GM12878 (cell line): ENCODE measurements at regions not wholly inside any gene's neighbourhood (a gene's known extent, or its start where the extent isn't known, plus 50 kb on each side); places are given as distances from the start of the nearest gene placed in this dataset.
"Not testable (repeated sequence)": the region's sequence is repeated elsewhere in the genome, so short reads cannot be mapped to it uniquely, and the experiment has no call there.

ENCODE experiments used
- ATAC-seq: fragments of 200-7000 bp; cut with Tn5 transposase; 3 replicates; pipeline ENCODE4 v1.9.1; 2020; ENCODE audit warnings: mild to moderate bottlenecking, moderate library complexity
- BruUV-seq: library from RNA; stranded (reverse); fragments of 400-500 nt; replicated peaks from 2 replicates; lab custom pipeline; 2021; lab: Mats Ljungman, UMichigan
- CTCF ChIA-PET: fragments of 300-600 bp; sonication (Branson Sonifier 250); formaldehyde crosslinking; extraction: SDS; loops from one replicate; lab custom pipeline; 2021; ENCODE audit warnings: inconsistent platforms; lab: Yijun Ruan, JAX
- POLR2A ChIA-PET: fragments of 350-600 bp; formaldehyde crosslinking; extraction: SDS; loops from one replicate; lab custom pipeline; 2021; ENCODE audit warnings: inconsistent platforms; lab: Charles Lee
- RAD21 ChIA-PET: fragments of 300-600 bp; sonication (Branson Sonifier 250); formaldehyde crosslinking; loops from one replicate; lab custom pipeline; 2023; ENCODE audit warnings: antibody characterized with exemption; ENCODE audit not compliant: unreplicated experiment; lab: Charles Lee
- SMC1A ChIA-PET: fragments of 300-600 bp; sonication (Branson Sonifier 250); formaldehyde crosslinking; loops from one replicate; lab custom pipeline; 2023; ENCODE audit not compliant: unreplicated experiment, uncharacterized antibody; lab: Charles Lee
- DNase-seq: peaks from one replicate; pipeline ENCODE4 v3.0.0-alpha.2; 2011; ENCODE audit warnings: low read depth, low spot score
- FAIRE-seq: peaks from 3 replicates; lab custom pipeline; 2011; peaks lifted over from hg19 to GRCh38; lab: Jason Lieb, UNC
- H2AFZ ChIP-seq: 2 replicates; pipeline ENCODE4 v1.6.0; 2011; ENCODE audit warnings: low read depth, low read length, control low read depth; ENCODE audit not compliant: control insufficient read depth
- H3K27ac ChIP-seq: 2 replicates; pipeline ENCODE4 v1.5.1; 2011; ENCODE audit warnings: control low read depth; ENCODE audit not compliant: control insufficient read depth, insufficient read depth
- H3K27me3 ChIP-seq, 2 experiments: replicated peaks in 1 of 2; 2 replicates each; pipeline versions ENCODE4 v1.6.0 to v1.6.1; 2011; ENCODE audit warnings: low read length in 1 of 2; ENCODE audit not compliant: control insufficient read depth in 2 of 2, insufficient read depth in 2 of 2
- H3K36me3 ChIP-seq, 2 experiments: 2 replicates each; pipeline ENCODE4 v1.5.1; 2011; ENCODE audit warnings: low read length in 1 of 2; ENCODE audit not compliant: control insufficient read depth in 2 of 2, insufficient read depth in 2 of 2
- H3K4me1 ChIP-seq: 2 replicates; pipeline ENCODE4 v1.6.1; 2011; ENCODE audit warnings: mild to moderate bottlenecking, low read length, moderate library complexity, mixed read lengths; ENCODE audit not compliant: control insufficient read depth, insufficient read depth
- H3K4me2 ChIP-seq: 2 replicates; pipeline ENCODE4 v1.6.0; 2011; ENCODE audit warnings: control low read depth; ENCODE audit not compliant: control insufficient read depth, insufficient read depth
- H3K4me3 ChIP-seq: fragments of 200-600 bp; sonication (generic); 2 replicates; pipeline ENCODE4 v1.5.1; 2016
- H3K79me2 ChIP-seq: 2 replicates; pipeline ENCODE4 v1.6.0; 2011; ENCODE audit warnings: low read length; ENCODE audit not compliant: control insufficient read depth, insufficient read depth
- H3K9ac ChIP-seq: 2 replicates; pipeline ENCODE4 v1.8.0; 2011; ENCODE audit warnings: low read length, control low read depth, mixed read lengths; ENCODE audit not compliant: control insufficient read depth, insufficient read depth
- H3K9me3 ChIP-seq: replicated peaks from 3 replicates; pipeline ENCODE4 v1.5.1; 2011; ENCODE audit warnings: mild to moderate bottlenecking, low read length; ENCODE audit not compliant: control insufficient read depth, insufficient read depth
- H4K20me1 ChIP-seq: 2 replicates; pipeline ENCODE4 v1.6.0; 2011; ENCODE audit not compliant: control insufficient read depth, insufficient read depth
- POLR2AphosphoS5 ChIP-seq: IDR thresholded peaks from 2 replicates; pipeline ENCODE4 v1.6.1; 2011; ENCODE audit warnings: mild to moderate bottlenecking, low read length, inconsistent platforms
- WGBS: methylation state at CpG from one replicate; pipeline ENCODE4 v1.1.6; 2016; ENCODE audit warnings: low lambda C conversion rate; ENCODE audit not compliant: insufficient replicate concordance, insufficient coverage; ENCODE audit errors: missing lambda C conversion rate; 5-methylcytosine and 5-hydroxymethylcytosine counted together
- in situ Hi-C: fragments of 300-500 bp; cut with MboI; formaldehyde crosslinking; loops from 9 replicates; pipeline ENCODE4 v1.14.3; 2018; ENCODE audit warnings: mixed read lengths
- intact Hi-C: fragments of 100-400 bp; cut with micrococcal nuclease; formaldehyde crosslinking; loops from one replicate; pipeline ENCODE4 v1.14.2; 2022; ENCODE audit not compliant: unreplicated experiment

DNA sequence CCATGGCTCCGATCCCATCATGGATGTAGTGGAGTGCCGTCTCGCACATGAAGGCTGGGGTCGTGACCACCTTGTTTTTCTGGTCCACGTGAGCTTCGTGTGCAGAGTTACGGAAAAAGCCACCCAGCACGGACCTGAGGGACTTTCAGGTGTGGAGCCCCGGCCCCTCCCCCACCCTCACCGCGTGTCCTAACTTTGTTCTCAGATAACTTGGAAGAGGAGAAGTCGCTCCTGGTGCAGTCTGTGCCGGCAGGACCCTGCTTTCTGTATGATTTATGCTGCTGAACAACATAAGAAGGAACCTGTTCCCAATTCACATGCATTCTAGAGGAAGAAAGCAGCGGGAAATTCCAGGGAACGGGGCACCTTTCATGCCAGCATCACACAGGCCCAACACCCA lies 5404.2 kb upstream of the TPTE start:
- BruUV-seq, result TSS peak; percentile 91
- SMC1A ChIA-PET, DNase-seq, H3K9ac ChIP-seq, H3K4me3 ChIP-seq, H3K9me3 ChIP-seq, H3K4me2 ChIP-seq, H3K4me1 ChIP-seq, POLR2A ChIA-PET, H4K20me1 ChIP-seq, H3K36me3 ChIP-seq, H3K79me2 ChIP-seq, RAD21 ChIA-PET, H2AFZ ChIP-seq, intact Hi-C loops, FAIRE-seq, in situ Hi-C loops, H3K27me3 ChIP-seq, CTCF ChIA-PET: not testable (repeated sequence)
- 0% methylated on average over 5 of the region's 15 CpGs for WGBS
- peak overlapping the region; percentile 55; the same call in 1 of the 2 replicates for H3K27ac ChIP-seq
- ATAC-seq, result peak; percentile 1; the same call in 2 of the 3 replicates

DNA sequence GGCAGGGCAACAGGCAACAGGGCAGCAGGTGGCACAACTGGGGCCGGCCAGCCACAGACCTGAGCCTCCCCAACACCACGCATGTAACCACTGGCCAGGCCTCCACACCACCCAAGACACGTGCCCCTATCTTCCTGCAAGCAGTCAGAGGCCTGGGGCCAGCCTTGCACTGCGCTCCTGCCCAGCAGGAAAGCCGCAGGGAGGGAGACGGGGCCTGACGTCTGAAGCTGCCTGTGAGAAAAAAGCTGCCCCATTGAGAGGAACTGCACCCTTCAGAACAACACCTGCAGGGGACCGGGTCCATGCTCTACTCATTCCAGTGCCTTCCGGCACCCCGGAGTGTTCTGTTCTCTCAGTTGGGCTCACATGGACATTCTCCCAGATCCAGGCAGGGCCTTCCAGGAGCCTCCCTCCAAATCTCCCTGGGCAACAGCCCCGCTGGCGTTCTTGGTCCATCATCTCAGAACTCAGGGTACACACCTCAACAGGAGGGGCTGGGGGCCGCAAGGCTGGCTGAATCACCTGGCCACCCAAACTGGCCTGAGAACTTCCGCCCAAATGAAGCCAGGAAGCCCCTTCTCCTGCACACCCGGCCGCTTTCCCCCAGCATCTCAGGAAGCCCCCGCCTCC lies 5403.6 kb upstream of the TPTE start:
- H2AFZ ChIP-seq, DNase-seq, in situ Hi-C loops, RAD21 ChIA-PET, H3K4me1 ChIP-seq, H3K79me2 ChIP-seq, H3K36me3 ChIP-seq, H4K20me1 ChIP-seq, POLR2A ChIA-PET, FAIRE-seq, intact Hi-C loops, H3K27me3 ChIP-seq, H3K9me3 ChIP-seq, CTCF ChIA-PET, SMC1A ChIA-PET: not testable (repeated sequence)
- peak; percentile 30; the same call in 1 of the 2 replicates for TF ChIP-seq POLR2AphosphoS5
- peak overlapping the region; percentile 48; the same call in 1 of the 2 replicates for H3K9ac ChIP-seq
- peak overlapping the region; percentile 32; the same call in 1 of the 2 replicates for H3K4me3 ChIP-seq
- 0% methylated on average over 8 of the region's 17 CpGs for WGBS
- TSS peak; percentile 91 for BruUV-seq
- peak overlapping the region; percentile 78 for H3K27ac ChIP-seq
- peak; percentile 44 for ATAC-seq
- H3K4me2 ChIP-seq, result peak overlapping the region; percentile 60; the same call in 1 of the 2 replicates

DNA sequence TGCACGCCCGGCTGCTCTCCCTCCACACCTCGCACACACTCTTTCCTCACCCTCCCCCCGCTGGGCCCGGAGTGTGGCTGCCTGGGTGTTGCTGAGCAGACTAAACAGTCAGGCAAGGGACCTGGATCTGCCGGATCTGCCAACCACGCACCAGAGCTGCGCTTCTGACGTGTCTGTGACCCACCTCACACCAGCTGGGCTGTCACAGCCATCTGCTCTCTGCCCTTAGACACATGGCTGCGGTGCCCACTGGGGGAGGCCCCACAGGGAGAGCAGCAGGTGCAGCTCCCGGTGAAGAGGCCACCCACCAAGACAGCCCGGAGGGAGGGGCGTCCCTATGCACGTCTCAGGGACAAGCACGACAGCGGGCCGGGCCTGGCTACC lies 5403.1 kb upstream of the TPTE start:
- intact Hi-C loops, SMC1A ChIA-PET, H3K36me3 ChIP-seq, BruUV-seq, H4K20me1 ChIP-seq, H3K9me3 ChIP-seq, POLR2A ChIA-PET, RAD21 ChIA-PET, H3K9ac ChIP-seq, H3K79me2 ChIP-seq, H3K4me1 ChIP-seq, DNase-seq, in situ Hi-C loops, CTCF ChIA-PET, H3K4me2 ChIP-seq, H3K27ac ChIP-seq, H3K4me3 ChIP-seq, FAIRE-seq, H3K27me3 ChIP-seq, H2AFZ ChIP-seq: not testable (repeated sequence)
- WGBS, result 0% methylated on average over 4 of the region's 17 CpGs
- peak; percentile 70 for ATAC-seq

DNA sequence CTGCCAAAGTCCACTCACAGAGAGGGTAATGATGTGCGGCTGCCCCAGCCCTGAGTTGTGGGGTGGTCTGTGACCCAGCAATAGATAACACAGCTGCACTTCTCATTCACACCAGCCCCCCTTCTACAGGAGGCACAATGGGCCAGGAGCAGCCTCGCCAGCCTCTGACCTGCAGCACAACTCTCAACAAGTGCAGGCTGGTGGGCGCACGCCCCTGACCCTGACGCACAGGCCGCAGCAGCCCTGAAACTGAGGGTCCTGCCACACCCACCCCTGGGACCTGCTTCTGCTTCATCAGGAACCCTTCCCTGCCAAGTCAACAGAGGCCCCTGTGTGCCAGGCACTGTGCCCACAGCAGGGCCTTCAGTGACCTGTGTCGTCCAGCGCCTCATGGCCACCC lies 5402.2 kb upstream of the TPTE start:
- CTCF ChIA-PET, result not testable (repeated sequence)

More for the DNA sequence above, 5402.2 kb upstream of the TPTE start:
- H3K27me3 ChIP-seq, H3K79me2 ChIP-seq, intact Hi-C loops, H2AFZ ChIP-seq, in situ Hi-C loops, H3K27ac ChIP-seq, H3K36me3 ChIP-seq, BruUV-seq, RAD21 ChIA-PET, H4K20me1 ChIP-seq, FAIRE-seq, H3K4me2 ChIP-seq, H3K9me3 ChIP-seq, DNase-seq, H3K9ac ChIP-seq, H3K4me1 ChIP-seq, SMC1A ChIA-PET, ATAC-seq, POLR2A ChIA-PET, H3K4me3 ChIP-seq: not testable (repeated sequence)
- WGBS, result 65% methylated on average over 5 of the region's 8 CpGs
